Stomach smooth muscle (tissue), 2 donors: ENCODE measurements at regions not wholly inside any gene's neighbourhood (a gene's known extent, or its start where the extent isn't known, plus 50 kb on each side); places are given as distances from the start of the nearest gene placed in this dataset.

Experiments
- H3K27ac ChIP-seq: one replicate; pipeline ENCODE4 v1.7.0; 2013; ENCODE audit warnings: mild to moderate bottlenecking, low read length, inconsistent platforms
- H3K27me3 ChIP-seq, 2 donors: one replicate each; pipeline ENCODE4 v1.7.0; 2013; ENCODE audit warnings: low read length in 2 of 2; ENCODE audit not compliant: insufficient read depth in 2 of 2, control insufficient read depth in 1 of 2
- H3K36me3 ChIP-seq, 2 donors: one replicate each; pipeline ENCODE4 v1.7.0; 2013; ENCODE audit warnings: low read length in 2 of 2; ENCODE audit not compliant: control insufficient read depth in 2 of 2, insufficient read depth in 2 of 2
- H3K4me1 ChIP-seq: one replicate; pipeline ENCODE4 v1.7.0; 2013; ENCODE audit warnings: low read length; ENCODE audit not compliant: control insufficient read depth, insufficient read depth
- H3K4me3 ChIP-seq, 2 donors: one replicate each; pipeline ENCODE4 v1.7.0; 2013; ENCODE audit warnings: low read length in 2 of 2
- H3K9ac ChIP-seq, 2 donors: one replicate each; pipeline ENCODE4 v1.7.0; 2013; ENCODE audit warnings: low read length in 2 of 2, mild to moderate bottlenecking in 1 of 2
- H3K9me3 ChIP-seq, 2 donors: one replicate each; pipeline ENCODE4 v1.7.0; 2013; ENCODE audit warnings: low read length in 2 of 2; ENCODE audit not compliant: control insufficient read depth in 2 of 2
- donor health status: healthy.
- donor health status: Pancreatic carcinoma.

GRCh38 chr11:10358696-10359095, 53.8 kb downstream of the ADM start:
- Histone ChIP-seq H3K36me3 (no peaks in the 10 kb centered on the region), H3K4me3 (no peak overlapping the region), H3K9ac (no peak overlapping the region), H3K4me1 (no peaks in the 10 kb centered on the region), H3K9me3 (no peaks in the 10 kb centered on the region), H3K27ac (no peak overlapping the region), H3K27me3 (no peaks in the 10 kb centered on the region)

- Histone ChIP-seq H3K4me1 (no peaks in the 10 kb centered on the region), H3K4me3 (no peak overlapping the region), H3K27ac (no peak overlapping the region)
These were observed 54.3 kb downstream of the ADM start for GRCh38 chr11:10359171-10359570.

GRCh38 chr11:10360835-10361234, 56.0 kb downstream of the ADM start:
- Histone ChIP-seq H3K27me3 (no peaks in the 10 kb centered on the region), H3K9ac (no peak overlapping the region), H3K9me3 (no peaks in the 10 kb centered on the region), H3K36me3 (no peaks in the 10 kb centered on the region), H3K27ac (no peak overlapping the region), H3K4me3 (no peak overlapping the region), H3K4me1 (no peaks in the 10 kb centered on the region)

More at GRCh38 chr11:10359171-10359570, 54.3 kb downstream of the ADM start:
- Histone ChIP-seq H3K36me3 (no peaks in the 10 kb centered on the region), H3K9ac (no peak overlapping the region), H3K9me3 (no peaks in the 10 kb centered on the region), H3K27me3 (no peaks in the 10 kb centered on the region)

- H3K9ac ChIP-seq: no peak overlapping the region
- no peak overlapping the region for H3K27ac ChIP-seq
- no peak overlapping the region for H3K4me3 ChIP-seq
These were observed 60.2 kb downstream of the ADM start for GRCh38 chr11:10365045-10365444.

GRCh38 chr11:10366568-10367331, 61.9 kb downstream of the ADM start:
- Histone ChIP-seq H3K4me1 (peaks cover 10% of the 10 kb centered on the region), H3K36me3 (no peaks in the 10 kb centered on the region), H3K27ac (no peak overlapping the region), H3K9me3 (no peaks in the 10 kb centered on the region), H3K27me3 (no peaks in the 10 kb centered on the region), H3K9ac (no peak overlapping the region), H3K4me3 (peak overlapping the region in 1 of 2 donors; percentile 44)

More at GRCh38 chr11:10365045-10365444, 60.2 kb downstream of the ADM start:
- H3K36me3 ChIP-seq: no peaks in the 10 kb centered on the region
- no peaks in the 10 kb centered on the region for H3K27me3 ChIP-seq
- H3K9me3 ChIP-seq: no peaks in the 10 kb centered on the region
- peaks cover 10% of the 10 kb centered on the region for H3K4me1 ChIP-seq

GRCh38 chr11:10371926-10372641, 67.2 kb downstream of the ADM start:
- H3K36me3 ChIP-seq: no peaks in the 10 kb centered on the region
- no peaks in the 10 kb centered on the region for H3K9me3 ChIP-seq
- no peak overlapping the region for H3K9ac ChIP-seq
- no peak overlapping the region for H3K4me3 ChIP-seq
- no peaks in the 10 kb centered on the region for H3K27me3 ChIP-seq
- H3K27ac ChIP-seq: no peak overlapping the region
- peaks cover 20% of the 10 kb centered on the region for H3K4me1 ChIP-seq

GRCh38 chr11:10373340-10373739, 68.5 kb downstream of the ADM start:
- H3K9ac ChIP-seq: no peak overlapping the region
- no peaks in the 10 kb centered on the region for H3K9me3 ChIP-seq
- H3K27ac ChIP-seq: no peak overlapping the region
- peak overlapping the region in 1 of 2 donors; percentile 35 for H3K4me3 ChIP-seq
- H3K4me1 ChIP-seq: peaks cover 18% of the 10 kb centered on the region
- H3K36me3 ChIP-seq: no peaks in the 10 kb centered on the region
- no peaks in the 10 kb centered on the region for H3K27me3 ChIP-seq

- Histone ChIP-seq H3K9me3 (no peaks in the 10 kb centered on the region), H3K27ac (no peak overlapping the region), H3K4me1 (peaks cover 18% of the 10 kb centered on the region), H3K9ac (no peak overlapping the region), H3K27me3 (no peaks in the 10 kb centered on the region), H3K4me3 (no peak overlapping the region), H3K36me3 (no peaks in the 10 kb centered on the region)
These were observed 69.1 kb downstream of the ADM start for GRCh38 chr11:10373929-10374328.

GRCh38 chr11:10374386-10374785, 69.5 kb downstream of the ADM start:
- Histone ChIP-seq H3K4me3 (no peak overlapping the region), H3K9me3 (no peaks in the 10 kb centered on the region), H3K9ac (no peak overlapping the region), H3K4me1 (peaks cover 18% of the 10 kb centered on the region), H3K36me3 (no peaks in the 10 kb centered on the region), H3K27ac (no peak overlapping the region), H3K27me3 (no peaks in the 10 kb centered on the region)

- H3K4me1 ChIP-seq: peaks cover 18% of the 10 kb centered on the region
- H3K27me3 ChIP-seq: no peaks in the 10 kb centered on the region
- H3K9ac ChIP-seq: no peak overlapping the region
- no peak overlapping the region for H3K4me3 ChIP-seq
- no peak overlapping the region for H3K27ac ChIP-seq
- no peaks in the 10 kb centered on the region for H3K9me3 ChIP-seq
- no peaks in the 10 kb centered on the region for H3K36me3 ChIP-seq
These were observed 70.6 kb downstream of the ADM start for GRCh38 chr11:10375280-10375971.
